HEK293T (cell line): ENCODE measurements at regions not wholly inside any gene's neighbourhood (a gene's known extent, or its start where the extent isn't known, plus 50 kb on each side); places are given as distances from the start of the nearest gene placed in this dataset.

Experiments
- CTCF ChIA-PET: fragments of 350-600 bp; formaldehyde crosslinking; extraction: SDS; loops from one replicate; lab custom pipeline; 2021; ENCODE audit warnings: antibody characterized with exemption, inconsistent platforms; lab: Yijun Ruan, JAX
- POLR2A ChIA-PET: fragments of 350-600 bp; formaldehyde crosslinking; extraction: SDS; loops from one replicate; lab custom pipeline; 2020; ENCODE audit warnings: antibody characterized with exemption, inconsistent platforms; lab: Yijun Ruan, JAX
- DNase-seq: peaks from one replicate; pipeline ENCODE4 v3.0.0; 2012; ENCODE audit warnings: mixed read lengths; ENCODE audit errors: extremely low spot score
- ARNT ChIP-seq: fragments of 450-650 bp; IDR thresholded peaks from 2 replicates; pipeline ENCODE4 v1.6.1; 2017; ENCODE audit warnings: mild to moderate bottlenecking
- BHLHE40 ChIP-seq: fragments of 450-650 bp; IDR thresholded peaks from 2 replicates; pipeline ENCODE4 v1.6.1; 2016; ENCODE audit warnings: mild to moderate bottlenecking, moderate library complexity, borderline replicate concordance
- CTBP1 ChIP-seq: fragments of 450-650 bp; IDR thresholded peaks from 2 replicates; pipeline ENCODE4 v1.6.1; 2016; ENCODE audit warnings: borderline replicate concordance
- ELF4 ChIP-seq: fragments of 450-650 bp; IDR thresholded peaks from 2 replicates; pipeline ENCODE4 v1.6.1; 2017; ENCODE audit warnings: antibody characterized with exemption
- FOXA1 ChIP-seq: fragments of 450-650 bp; IDR thresholded peaks from 2 replicates; pipeline ENCODE4 v1.6.1; 2016; ENCODE audit warnings: mild to moderate bottlenecking
- FOXK2 ChIP-seq: fragments of 450-650 bp; IDR thresholded peaks from 2 replicates; pipeline ENCODE4 v1.6.1; 2016; ENCODE audit warnings: mild to moderate bottlenecking
- FOXM1 ChIP-seq: fragments of 450-650 bp; IDR thresholded peaks from 2 replicates; pipeline ENCODE4 v1.6.1; 2017; ENCODE audit warnings: mild to moderate bottlenecking, borderline replicate concordance
- HDGF ChIP-seq: fragments of 450-650 bp; IDR thresholded peaks from 2 replicates; pipeline ENCODE4 v1.6.1; 2017; ENCODE audit warnings: antibody characterized with exemption, borderline replicate concordance
- L3MBTL2 ChIP-seq: fragments of 450-650 bp; conservative IDR thresholded peaks from 2 replicates; pipeline ENCODE4 v1.6.1; 2016; ENCODE audit warnings: mild to moderate bottlenecking
- LEF1 ChIP-seq: fragments of 450-650 bp; IDR thresholded peaks from 2 replicates; pipeline ENCODE4 v1.6.1; 2017; ENCODE audit warnings: mild to moderate bottlenecking, borderline replicate concordance
- NFRKB ChIP-seq: fragments of 450-650 bp; IDR thresholded peaks from 2 replicates; pipeline ENCODE4 v1.6.1; 2016; ENCODE audit warnings: mild to moderate bottlenecking, moderate library complexity
- SP1 ChIP-seq: fragments of 450-650 bp; IDR thresholded peaks from 2 replicates; pipeline ENCODE4 v1.6.1; 2017
- SUZ12 ChIP-seq: fragments of 450-650 bp; IDR thresholded peaks from 2 replicates; pipeline ENCODE4 v1.6.1; 2016; ENCODE audit warnings: mild to moderate bottlenecking
- TARDBP ChIP-seq: fragments of 450-650 bp; IDR thresholded peaks from 2 replicates; pipeline ENCODE4 v1.6.1; 2016
- ZNF384 ChIP-seq: fragments of 450-650 bp; IDR thresholded peaks from 2 replicates; pipeline ENCODE4 v1.6.1; 2016
- TF ChIP-seq, protein P1 (sequence below): fragments of 450-650 bp; IDR thresholded peaks from 2 replicates; pipeline ENCODE4 v1.6.1; 2016

- CTCF ChIA-PET: no interaction called here
Observed at GRCh38 chr4:23153076-23153475, 460.3 kb downstream of the GBA3 start.

DNA sequence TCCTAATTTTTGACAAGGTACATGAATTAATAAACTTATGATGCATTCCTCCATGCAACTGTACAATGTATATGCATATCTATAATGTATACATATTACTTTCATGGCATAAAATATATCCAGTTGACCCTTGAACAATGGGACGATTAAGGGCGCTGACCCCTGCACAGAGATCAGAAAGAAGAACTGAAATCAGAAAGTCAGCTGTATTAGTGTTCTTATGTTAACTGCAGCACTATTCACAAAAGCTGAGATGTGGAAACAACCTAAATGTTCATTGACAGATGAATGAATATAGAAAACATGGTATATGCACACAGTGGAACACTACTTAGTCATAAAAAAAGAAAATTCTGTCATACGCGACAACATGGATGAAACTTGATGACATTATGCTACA lies 457.1 kb downstream of the GBA3 start:
- TF ChIP-seq HDGF (no peak), L3MBTL2 (no peak), LEF1 (no peak), SUZ12 (no peak), ZNF384 (no peak), FOXM1 (no peak), NFRKB (no peak), CTBP1 (no peak), TARDBP (no peak), ELF4 (no peak), SP1 (no peak)
- TF ChIP-seq, protein P1, sequence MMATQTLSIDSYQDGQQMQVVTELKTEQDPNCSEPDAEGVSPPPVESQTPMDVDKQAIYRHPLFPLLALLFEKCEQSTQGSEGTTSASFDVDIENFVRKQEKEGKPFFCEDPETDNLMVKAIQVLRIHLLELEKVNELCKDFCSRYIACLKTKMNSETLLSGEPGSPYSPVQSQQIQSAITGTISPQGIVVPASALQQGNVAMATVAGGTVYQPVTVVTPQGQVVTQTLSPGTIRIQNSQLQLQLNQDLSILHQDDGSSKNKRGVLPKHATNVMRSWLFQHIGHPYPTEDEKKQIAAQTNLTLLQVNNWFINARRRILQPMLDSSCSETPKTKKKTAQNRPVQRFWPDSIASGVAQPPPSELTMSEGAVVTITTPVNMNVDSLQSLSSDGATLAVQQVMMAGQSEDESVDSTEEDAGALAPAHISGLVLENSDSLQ: no peak
- ChIA-PET POLR2A (no interaction called here), CTCF (interaction anchor here (1.4 kb wide), 1 partner anchor 15 kb away, joined by 3 read pairs; no protein-coding TSS in a partner anchor)
- DNase-seq: no peak

More at GRCh38 chr4:23153076-23153475, 460.3 kb downstream of the GBA3 start:
- POLR2A ChIA-PET: no interaction called here
- no peak for DNase-seq
- TF ChIP-seq SUZ12 (no peak), ELF4 (no peak), HDGF (no peak), ARNT (no peak), SP1 (no peak), NFRKB (no peak), CTBP1 (no peak), L3MBTL2 (no peak), LEF1 (no peak), FOXA1 (no peak), FOXK2 (no peak), ZNF384 (no peak), TARDBP (no peak), BHLHE40 (no peak), FOXM1 (no peak)
- TF ChIP-seq, protein P1: no peak

DNA sequence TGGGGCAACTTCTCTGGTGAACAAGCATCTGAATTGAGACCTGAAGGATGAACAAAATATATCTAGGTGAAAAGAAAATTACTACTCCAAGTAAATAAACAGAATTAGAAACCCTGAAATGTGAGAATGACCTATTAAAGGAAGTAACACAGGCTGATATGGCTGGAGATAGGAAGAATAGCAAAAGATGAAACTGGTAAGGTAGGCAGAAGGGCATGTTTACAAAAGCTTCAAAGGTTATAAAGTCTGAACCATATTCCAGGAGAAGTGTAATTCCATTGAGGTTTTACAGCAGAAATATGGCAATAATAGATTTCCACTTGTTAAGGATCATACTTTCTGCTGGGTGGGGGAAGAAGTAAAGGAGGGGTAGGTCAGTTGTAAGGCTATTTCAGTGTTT lies 452.0 kb downstream of the GBA3 start:
- DNase-seq: no peak
- no peak for TF ChIP-seq FOXA1
- no peak for TF ChIP-seq HDGF
- TF ChIP-seq SP1: no peak
- TF ChIP-seq ZNF384: no peak
- POLR2A ChIA-PET: no interaction called here
- CTCF ChIA-PET: interaction anchor here (1.8 kb wide), 1 partner anchor 9 kb away, joined by 5 read pairs; no protein-coding TSS in a partner anchor

DNA sequence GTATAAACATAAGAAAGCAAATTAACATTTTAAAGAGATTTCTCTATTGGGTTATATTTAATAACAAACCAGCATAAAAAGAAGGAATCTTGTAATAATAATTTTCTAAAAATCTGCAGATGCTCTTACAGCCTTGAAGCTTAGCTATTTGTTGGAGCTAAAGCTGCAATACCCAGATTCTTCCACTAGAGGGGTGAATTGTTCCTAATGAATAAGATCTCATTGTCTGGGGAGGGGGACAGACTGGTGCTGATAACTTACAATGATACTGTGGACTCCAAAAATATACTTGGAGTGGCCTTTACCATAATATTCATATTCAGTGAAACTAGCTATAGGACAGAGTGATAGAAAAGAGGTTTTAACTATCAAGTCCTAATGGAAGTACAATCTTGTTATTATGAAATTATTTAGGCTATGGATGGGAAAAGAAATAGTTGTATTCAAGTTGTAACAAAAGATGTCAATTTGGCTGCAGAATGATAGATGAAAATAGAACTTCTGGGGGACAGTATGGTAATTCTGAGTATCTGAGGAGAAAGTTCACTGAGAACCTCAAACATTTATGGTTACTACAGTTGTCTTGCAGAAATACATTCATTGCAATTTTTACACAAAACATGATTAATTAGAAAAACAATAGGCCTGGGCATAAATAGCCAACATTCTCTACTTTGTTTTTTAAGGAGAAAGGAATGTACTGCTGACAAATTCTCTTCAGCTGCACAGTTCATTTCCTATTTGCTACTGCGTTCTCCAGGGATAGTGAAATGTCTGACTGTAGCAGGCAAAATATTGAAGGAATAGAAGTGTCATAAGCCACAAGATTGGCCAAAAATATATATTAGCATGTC lies 443.3 kb downstream of the GBA3 start:
- DNase-seq: peak; percentile 12
- ChIA-PET CTCF (interaction anchor here (0.6 to 1.2 kb wide), 5 partner anchors 9 to 760 kb away, joined by 3 to 5 read pairs (median 3); no protein-coding TSS in a partner anchor), POLR2A (no interaction called here)
- TF ChIP-seq CTBP1 (no peak), ELF4 (no peak), ARNT (no peak), L3MBTL2 (no peak), HDGF (no peak), FOXK2 (no peak), FOXM1 (no peak), SP1 (no peak), BHLHE40 (no peak), TARDBP (no peak), FOXA1 (no peak), LEF1 (no peak), NFRKB (no peak), SUZ12 (no peak), ZNF384 (no peak)
- TF ChIP-seq, protein P1: no peak

- ChIA-PET CTCF (interaction anchor here (0.5 to 0.8 kb wide), 4 partner anchors 16 to 1835 kb away, joined by 3 to 4 read pairs (median 3); no protein-coding TSS in a partner anchor), POLR2A (no interaction called here)
- TF ChIP-seq BHLHE40: no peak
- no peak for TF ChIP-seq SP1
- no peak for TF ChIP-seq ZNF384
- no peak for TF ChIP-seq HDGF
- no peak for TF ChIP-seq ARNT
- no peak for TF ChIP-seq FOXM1
- TF ChIP-seq, protein P1: no peak
- no peak for TF ChIP-seq L3MBTL2
- TF ChIP-seq SUZ12: no peak
- no peak for DNase-seq
Observed at GRCh38 chr4:23134331-23134730, 441.6 kb downstream of the GBA3 start.
